Epidermal melanocyte (primary cell): ENCODE measurements at regions not wholly inside any gene's neighbourhood (a gene's known extent, or its start where the extent isn't known, plus 50 kb on each side); places are given as distances from the start of the nearest gene placed in this dataset.

ENCODE experiments used
- DNase-seq: peaks from one replicate; pipeline ENCODE4 v3.0.0; 2011; ENCODE audit warnings: low spot score; ENCODE audit not compliant: insufficient read length

DNA sequence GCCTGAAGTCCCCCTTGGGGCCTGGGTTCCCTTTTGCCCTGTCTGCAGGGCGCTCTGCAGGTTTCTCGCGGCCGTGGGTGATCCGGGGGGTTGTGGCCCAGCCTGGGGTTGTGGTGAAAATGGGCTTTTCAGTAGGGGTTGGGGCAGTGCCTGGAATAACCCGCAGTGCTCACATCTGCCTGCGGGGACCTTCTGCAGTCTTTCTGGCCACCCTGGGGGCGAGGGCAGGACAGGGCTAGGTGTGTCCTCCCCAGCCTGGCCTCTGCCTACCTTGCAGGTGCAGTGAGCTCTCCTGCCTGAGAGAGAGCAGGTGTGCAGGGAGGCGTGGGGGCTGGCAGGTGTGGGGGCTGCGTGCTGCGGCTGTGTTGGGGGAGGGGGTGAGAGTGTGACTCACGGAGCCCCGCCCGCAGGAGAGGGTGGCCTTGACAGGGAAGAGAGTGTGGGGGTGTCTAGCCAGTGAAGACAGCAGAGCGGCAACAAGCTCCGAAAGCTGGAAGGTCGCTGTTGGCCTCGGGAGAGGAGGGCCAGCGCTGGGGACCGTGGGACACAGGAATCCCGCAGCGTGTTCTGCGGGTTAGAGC, 131.4 kb downstream of the MRPL36 start:
- no peak for DNase-seq

DNA sequence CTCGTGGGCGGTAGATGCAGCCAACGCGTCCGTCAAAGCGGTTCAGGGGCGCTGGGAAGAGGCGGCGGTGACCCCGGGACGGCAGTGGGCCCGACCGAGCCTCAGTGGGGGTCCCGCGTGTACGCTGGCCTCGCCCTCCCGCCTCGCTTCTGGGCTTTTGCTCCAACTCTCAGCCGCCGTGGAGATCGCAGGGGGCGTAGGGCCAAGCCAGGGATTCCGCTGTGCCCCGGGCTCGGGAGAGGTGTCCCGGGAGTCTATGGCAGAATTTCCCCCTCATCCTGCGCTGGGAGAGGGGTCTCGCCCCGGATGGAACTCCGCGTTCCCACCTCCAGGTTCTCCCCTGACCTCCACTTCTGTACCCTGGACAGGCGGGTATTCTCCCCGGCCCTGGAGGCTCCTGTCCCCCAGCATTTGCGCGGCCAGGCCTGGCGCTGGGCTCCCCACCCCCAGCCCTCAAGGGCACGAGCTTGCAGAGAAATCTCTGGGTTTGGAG, 131.9 kb downstream of the MRPL36 start:
- DNase-seq: no peak

DNA sequence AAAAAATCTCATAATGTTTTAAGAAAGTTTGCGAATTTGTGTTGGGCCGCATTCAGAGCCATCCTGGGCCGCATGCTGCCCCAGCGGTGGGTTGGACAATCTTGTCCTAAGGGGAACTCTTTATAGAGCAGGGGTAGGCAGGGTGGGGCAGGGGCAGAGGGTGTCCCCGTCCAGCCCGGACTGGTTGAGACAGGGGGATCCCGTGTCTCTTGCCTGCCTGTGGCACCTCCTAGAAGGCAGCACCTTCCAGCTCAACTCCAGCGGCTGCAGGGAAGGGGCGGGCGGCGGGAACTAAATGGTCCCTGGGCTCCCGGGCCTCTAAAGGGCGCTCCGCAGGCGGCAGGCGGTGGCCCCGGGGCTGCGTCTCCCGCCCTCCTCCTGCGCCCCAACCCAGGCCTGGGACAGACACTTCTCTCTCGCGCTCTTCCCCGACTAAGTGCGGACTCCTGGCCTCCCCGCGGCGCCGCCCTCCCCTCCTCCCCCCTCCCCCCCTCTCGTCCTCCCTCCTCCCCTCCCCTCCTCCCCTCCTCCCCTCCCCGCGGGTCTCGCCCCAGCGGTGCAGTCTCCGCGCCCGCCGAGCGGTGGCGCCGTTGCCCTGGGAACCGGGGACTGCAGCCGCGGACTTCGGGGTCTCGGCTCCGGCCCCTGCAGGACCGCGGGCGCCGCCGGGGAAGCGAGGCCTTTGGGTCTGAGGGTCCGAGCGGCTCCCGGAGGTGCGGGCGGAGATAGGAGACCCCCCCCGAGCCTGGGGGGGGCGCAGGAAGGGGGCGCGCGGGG, 132.6 kb downstream of the MRPL36 start:
- no peak for DNase-seq

DNA sequence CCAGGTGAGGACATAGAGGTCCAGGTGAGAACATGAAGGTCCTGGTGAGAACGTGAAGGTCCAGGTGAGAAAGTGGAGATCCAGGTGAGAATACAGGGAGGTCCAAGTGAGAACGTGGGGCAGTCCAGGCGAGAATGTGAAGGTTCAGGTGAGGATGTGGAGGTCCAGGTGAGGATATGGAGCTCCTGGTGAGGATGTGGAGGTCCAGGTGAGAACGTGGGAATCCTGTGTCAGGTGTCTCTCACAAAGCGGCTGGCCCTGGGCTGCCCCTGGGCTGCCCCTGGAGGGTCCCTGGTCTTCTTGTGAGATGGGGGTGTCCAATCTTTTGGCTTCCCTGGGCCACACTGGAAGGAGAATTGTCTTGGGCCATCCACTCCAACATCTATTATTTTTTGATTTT, 133.4 kb downstream of the MRPL36 start:
- DNase-seq: no peak

DNA sequence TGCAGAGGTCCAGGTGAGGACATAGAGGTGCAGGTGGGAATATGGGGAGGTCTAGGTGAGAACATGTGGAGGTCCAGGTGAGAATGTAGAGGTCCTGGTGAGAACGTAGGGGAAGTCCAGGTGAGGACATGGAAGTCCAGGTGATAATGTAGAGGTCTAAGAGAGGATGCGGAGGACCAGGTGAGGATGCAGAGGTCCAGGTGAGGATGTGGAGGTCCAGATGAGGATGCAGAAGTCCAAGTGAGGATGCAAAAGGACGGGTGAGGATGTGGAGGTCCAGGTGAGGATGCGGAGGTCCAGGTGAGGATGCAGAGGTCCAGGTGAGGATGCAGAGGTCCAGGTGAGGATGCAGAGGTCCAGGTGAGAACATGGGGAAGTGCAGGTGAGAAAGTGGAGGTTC, 133.8 kb downstream of the MRPL36 start:
- DNase-seq: no peak

DNA sequence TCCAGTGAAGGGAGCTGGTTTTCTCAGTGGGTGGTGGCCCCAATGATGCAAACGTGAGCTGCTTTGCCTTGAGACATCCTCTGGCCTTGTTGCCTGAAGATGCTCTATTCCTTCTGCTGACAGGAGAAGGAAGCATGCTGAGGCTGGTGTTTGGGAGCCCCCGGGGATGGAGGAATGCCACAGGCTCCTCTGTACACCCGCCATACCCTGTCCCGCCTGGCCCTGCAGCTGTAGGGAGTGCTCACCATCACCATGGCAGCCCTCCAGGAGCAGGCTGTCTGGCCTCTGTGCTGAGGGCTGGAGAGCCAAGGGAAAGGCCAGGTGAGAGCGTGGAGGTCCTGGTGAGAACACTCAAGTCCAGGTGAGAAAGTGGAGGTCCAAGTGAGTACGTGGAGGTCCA, 134.4 kb downstream of the MRPL36 start:
- no peak for DNase-seq

DNA sequence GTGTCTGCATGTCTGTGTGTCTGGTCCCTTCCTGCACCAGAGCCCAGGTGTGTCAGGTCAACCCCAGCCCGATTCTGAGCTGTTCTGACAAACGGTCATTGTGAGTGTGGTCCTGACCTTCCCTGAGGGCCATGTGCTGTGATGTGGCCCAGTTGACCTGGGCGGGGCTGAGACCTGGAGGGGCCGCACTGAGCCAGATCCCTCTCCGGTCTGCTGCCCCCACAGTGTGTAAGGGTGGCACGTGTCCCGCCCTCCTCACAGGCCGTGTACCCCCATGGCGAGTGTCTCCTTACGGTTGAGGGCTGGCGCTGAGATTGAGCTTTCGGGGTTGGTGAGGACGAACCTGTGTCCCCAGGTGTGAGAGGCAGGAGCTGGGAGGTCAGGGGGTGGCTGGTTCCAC, 136.5 kb downstream of the MRPL36 start:
- DNase-seq: no peak

DNA sequence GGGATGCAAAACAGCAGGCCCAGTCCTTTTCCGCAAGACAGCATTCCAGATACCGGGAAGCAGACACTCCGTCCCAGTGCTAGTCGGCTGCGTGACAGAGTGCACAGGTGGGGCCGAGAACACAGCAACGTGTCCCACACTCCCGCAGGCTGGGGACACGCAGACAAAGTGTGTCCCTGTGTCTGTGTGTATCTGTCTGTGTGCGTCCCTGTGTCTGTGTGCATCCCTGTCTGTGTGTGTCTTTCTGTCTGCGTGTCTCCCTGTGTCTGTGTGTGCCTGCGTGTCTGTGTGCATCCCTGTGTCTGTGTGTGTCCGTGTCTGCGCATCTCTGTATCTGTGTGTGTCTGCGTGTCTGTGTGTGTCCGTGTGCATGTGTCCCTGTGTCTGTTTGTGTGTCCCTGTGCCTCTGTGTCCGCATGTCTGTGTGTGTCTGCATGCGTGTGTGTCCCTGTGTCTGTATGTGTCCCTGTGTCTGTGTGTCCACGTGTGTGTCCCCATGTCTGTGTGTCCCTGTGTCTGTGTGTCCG, 137.0 kb downstream of the MRPL36 start:
- no peak for DNase-seq

DNA sequence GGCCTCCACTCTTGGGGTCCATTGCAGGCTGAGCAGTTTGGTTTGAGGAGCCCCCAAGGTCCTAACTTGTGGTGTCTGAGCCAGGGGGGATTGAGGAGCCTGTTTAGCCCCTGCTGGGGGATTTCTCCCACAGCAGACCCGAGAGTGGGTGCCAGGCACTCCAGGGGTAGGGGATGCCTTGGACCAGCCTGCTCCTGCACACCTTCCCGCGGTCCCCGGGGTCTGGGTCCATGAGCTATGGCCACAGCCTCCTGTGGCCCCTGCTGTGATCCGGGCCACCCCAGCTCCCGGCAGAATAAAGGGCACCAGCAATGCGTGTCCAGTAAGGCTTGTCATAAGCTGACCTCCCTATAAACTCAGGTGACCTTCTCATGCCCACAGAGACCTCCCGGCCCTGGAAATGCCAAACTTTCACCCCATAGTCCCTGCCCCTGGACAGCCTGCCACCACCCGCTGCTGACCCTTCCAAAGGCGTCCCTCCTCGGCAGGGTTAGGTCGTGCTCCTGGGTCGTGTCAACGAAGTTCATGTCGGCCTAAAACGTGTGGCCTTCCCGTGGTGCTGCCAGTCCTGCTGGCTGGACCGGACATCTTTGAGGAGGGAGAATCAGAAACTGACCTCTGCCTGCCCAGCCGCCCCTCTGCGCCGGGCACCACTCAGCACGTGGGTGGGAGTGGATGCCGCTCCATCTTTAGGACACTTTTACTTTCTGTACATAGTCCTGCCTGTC, 137.6 kb downstream of the MRPL36 start:
- no peak for DNase-seq

DNA sequence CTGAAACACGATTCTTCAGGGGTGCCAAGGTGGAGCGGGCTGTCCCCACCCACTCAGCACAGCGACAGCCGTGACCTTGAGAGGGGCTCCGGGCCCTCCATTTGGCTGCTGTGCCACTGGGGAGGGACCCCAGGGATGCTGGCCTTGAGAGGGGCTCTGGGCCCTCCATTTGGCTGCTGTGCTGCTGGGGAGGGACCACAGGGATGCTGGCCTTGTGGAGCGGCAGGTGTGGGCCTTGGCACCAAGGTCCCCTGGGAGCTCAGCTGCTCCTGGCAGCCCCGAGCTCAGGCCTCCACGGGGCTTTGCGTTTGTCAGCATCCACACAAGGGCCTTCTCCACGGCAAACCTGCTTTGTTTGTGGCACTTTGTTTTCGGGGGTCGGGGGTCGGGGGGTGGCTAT, 137.6 kb upstream of the LPCAT1 start:
- DNase-seq: no peak

DNA sequence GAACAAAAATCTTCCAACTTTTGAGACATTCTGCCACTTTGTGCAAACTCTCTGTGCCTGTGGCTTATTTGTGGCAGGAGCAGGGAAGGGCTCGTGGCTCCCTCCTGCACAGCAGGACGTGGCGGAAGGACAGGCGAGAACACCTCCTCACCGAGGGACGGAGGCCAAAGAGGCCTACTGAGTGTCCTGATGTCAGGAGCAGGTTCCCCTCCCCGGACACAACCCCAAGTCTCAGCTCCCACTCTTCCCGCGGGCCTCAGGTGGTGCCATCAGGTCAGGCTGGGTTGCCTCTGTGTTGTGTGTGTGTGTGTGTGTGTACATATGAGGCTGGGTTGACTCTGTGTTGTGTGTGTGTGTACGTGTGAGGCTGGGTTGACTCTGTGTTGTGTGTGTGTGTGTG, 136.8 kb upstream of the LPCAT1 start:
- DNase-seq: no peak

DNA sequence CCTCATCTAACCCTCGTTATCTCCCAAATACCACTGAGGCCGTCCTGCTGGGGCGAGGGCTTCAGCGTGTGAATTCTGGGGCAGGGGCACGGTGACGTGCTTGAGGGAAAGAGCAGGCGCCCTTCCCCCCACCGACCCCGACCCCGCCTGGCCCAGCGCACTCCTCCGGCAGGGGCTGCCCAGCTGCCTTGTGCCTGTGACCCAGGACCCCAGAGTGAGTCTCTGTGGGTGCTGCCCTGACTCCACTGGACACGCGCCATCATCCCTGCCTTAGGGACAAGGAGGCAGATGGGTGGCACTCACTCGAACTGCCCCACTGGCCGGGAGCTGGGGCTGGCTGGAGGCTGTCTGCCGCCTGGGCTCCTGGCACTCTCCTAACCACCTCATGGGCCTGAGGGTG, 136.2 kb upstream of the LPCAT1 start:
- no peak for DNase-seq

DNA sequence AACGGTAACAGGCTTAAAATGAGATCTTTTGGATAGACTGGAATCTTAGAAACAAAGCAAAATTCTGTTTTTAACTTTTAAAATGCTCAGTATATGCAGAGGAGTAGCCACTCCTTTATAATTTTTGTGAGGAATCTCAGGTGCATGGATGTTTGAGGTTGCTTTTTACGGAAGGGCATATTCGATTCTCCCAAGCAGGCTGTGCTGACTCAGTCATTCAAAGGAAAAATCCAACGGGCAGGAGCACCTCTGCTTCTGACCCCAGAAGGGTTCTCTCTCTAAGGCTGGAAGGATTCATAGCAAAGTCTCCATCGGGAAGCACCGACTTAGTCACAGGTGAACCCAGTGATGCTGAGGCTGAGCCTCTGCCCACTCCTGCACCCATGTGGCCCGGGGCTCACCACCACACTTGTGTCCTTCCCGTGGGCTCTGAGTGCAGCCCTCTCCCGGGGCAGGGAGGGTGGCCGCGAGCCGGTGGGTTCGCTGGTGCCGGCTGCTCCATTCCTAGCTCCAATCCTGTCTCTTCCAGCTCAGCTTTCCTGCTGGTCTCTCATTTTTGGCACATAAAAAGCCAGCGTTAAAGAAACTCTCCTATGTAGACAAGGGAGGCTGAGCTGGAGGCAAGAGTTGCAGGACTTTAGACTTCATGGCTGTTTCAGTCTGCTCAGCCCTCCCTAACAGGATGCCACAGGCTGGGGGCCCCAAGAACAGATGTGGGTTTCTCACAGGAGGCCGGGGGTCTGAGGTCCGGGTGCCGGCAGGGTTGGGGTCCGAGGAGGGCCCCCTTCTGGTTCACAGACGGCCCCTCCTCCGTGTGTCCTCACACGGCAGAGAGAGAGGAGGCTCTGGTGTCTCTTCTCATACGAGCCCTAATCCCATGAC, 135.6 kb upstream of the LPCAT1 start:
- DNase-seq: no peak

DNA sequence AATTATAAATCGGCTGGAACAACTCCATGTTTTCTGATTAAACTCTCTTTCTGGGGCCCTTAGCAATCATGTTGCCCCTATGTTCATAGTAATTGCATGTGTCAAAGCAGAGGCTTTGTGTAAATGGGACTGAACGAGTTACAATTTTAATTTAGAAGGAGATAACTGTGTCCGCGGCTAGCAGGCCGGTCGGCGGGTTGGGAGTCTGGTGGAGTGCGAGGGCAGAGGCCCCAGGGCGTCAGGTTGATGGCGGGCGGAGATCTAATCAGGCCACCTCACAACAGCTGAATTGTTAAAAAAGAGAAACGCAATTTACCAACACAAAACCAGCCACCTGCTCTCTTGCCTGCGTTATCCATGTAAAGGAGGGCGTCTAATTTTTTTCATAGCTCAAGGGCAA, 134.9 kb upstream of the LPCAT1 start:
- no peak for DNase-seq

DNA sequence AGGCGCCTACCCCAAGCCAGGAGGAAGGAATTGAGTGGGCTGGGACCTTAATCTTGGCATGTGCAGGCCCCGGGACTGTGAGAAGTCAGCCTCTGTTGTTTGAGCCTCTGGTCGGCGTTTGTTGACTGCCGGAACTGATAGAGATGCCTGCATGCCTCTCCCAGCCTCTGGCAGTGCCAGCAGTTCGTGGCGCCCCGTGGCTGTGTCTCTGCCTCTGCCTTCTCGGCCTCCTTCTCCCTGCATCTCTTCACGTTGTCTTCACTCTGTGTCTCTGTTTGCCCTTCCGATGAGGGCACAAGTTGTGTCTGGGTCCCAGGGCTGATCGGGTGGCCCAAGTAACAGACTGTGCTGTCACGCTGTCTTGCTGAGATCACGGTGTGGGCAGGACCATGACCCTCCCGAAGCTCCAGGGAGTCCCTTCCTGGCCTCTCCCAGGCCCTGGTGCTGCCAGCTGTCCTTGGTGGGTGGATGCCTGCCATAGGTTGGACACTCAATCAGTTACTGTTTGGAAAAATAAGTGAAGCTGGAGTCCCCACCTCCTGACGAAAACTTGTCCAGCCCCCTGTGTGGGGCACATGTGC, 133.5 kb upstream of the LPCAT1 start:
- DNase-seq: no peak

DNA sequence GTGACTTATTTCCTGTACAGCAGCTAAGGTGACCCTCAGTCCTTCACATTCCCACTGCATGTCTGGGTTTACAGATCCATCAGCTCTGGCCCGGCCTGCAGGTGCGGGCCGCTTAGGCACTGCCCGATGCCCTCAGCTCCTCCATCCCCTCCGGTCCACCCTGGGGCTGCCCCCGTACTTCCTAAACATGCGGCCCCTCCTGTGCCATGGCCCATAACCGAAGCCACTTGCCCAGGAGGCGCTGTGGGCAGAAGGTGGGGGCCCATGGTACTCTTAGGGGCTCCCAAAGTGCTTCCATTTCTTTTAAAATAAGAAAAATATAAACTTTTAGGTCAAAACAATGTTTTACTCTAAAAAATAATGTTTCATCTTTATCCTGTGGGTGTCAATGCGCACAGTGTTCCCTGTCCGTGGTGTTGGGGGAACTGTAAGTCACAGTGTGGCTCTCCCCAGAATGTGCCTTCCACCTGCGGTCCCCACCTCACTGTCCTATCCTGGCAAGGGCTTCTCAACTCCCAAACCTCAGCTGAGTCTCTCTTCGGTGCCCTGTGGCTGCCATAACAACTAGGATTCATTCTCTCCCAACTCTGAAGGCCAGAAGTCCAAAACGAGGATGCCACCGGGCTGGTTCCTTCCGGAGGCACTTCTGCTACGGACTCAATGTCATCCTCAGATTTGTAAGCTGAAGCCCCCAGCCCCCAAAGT, 132.7 kb upstream of the LPCAT1 start:
- no peak for DNase-seq

DNA sequence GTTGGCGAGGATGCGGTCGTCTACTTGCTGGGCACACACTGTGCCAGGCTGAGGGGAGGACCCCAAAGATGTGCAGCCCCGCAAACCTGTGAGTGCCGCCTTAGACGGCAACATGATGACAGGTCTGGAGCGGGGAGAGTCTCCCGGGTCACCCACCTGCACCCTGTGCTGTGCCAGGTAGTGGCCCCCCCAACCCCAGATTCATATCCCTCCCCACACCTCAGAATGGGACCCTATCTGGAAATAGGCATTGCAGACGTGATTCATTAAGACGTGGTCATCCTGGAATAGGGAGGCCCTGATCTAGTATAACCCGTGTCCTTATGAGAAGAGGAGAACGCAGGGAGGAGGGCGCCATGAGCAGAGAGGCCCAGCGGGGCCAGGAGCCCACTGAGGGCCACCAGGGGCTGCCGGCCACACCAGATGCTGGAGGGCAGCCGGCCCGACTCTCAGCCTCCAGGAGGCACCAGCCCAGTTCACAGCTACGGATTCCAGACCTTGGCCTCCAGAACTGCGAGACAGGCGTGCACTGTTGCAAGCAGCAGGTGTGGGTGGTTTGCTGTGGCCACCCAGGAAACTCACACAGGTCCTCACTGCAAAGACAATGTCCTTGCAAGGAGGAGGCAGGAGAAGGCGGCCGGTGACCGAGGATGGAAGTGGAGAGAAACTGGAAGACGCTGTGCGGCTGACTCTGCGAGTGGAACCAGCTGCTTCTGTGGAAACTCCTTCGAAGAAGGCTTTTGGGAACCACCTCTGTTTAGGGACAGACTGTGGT, 131.9 kb upstream of the LPCAT1 start:
- no peak for DNase-seq

DNA sequence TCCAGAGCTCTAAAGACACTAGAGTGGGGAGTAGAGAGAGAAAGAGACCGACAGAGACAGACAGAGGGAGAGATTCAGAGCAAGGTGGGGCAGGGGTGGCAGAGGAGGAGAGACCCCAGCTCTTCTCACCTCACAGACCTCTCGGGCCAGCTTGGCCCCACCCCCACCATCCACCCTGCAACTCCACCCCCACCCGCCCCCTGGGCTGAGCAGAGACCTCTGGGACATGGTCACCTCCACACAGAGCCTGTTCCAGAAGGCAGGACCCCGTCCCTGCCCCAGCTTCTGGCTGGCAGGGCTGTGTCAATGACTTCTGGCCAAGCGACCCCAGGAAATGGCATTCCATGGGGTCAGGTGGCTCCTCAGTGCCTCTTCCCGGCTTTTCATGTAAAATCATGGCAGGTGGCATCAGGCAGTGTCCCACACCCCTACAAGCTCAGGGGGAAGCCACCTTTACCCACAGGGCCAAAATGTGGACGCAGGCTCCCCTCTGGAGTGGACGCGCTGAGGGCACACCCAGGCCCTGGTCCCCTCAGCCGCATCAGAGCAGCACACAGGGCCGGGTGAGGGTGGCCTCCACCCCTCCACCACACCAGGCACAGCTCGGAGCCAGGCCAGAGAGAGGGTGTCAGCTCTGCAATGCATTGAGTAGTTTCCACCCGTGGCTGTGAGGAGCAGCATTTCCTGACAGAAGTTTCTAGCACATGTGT, 131.2 kb upstream of the LPCAT1 start:
- no peak for DNase-seq
